Adrenal gland (tissue), 9 donors: ENCODE measurements at regions not wholly inside any gene's neighbourhood (a gene's known extent, or its start where the extent isn't known, plus 50 kb on each side); places are given as distances from the start of the nearest gene placed in this dataset.
"Not testable (repeated sequence)": the region's sequence is repeated elsewhere in the genome, so short reads cannot be mapped to it uniquely, and the experiment has no call there.

Experiments used
- DNase-seq, 7 donors: peaks; one replicate each; pipeline ENCODE4 v3.0.0-alpha.2; 2019 to 2020
- H3K27ac ChIP-seq, 5 donors: fragments of 200-600 bp; sonication (generic) in 4 of 5; 1 replicate in 3 of 5; 2 replicates in 2 of 5; pipeline versions ENCODE4 v1.5.1 to v1.8.0; 2016 to 2020; ENCODE audit warnings: mild to moderate bottlenecking in 1 of 5
- H3K27me3 ChIP-seq: fragments of 200-600 bp; 2 replicates; pipeline ENCODE4 v1.8.0; 2021
- H3K36me3 ChIP-seq, 2 donors: fragments of 200-600 bp; replicated peaks in 1 of 2; 1 replicate in 1 of 2; 2 replicates in 1 of 2; pipeline versions ENCODE4 v1.5.1 to v1.8.0; 2018 to 2022
- H3K4me1 ChIP-seq, 2 donors: fragments of 200-600 bp; replicated peaks in 1 of 2; 1 replicate in 1 of 2; 2 replicates in 1 of 2; pipeline versions ENCODE4 v1.5.1 to v1.8.0; 2018 to 2021
- H3K4me3 ChIP-seq, 4 donors: fragments of 200-600 bp; sonication (generic) in 3 of 4; one replicate each; pipeline ENCODE4 v1.5.1; 2016 to 2018
- H3K9me3 ChIP-seq, 3 donors: fragments of 200-600 bp; sonication (generic) in 1 of 3; replicated peaks in 1 of 3; 1 replicate in 2 of 3; 2 replicates in 1 of 3; pipeline versions ENCODE4 v1.5.1 to v1.8.0; 2016 to 2021
- CTCF ChIP-seq, 6 experiments: fragments of 450-650 bp in 4 of 6; fragments of 200-600 bp in 2 of 6; sonication (generic) in 1 of 6; IDR thresholded peaks; 1 replicate in 5 of 6; 2 replicates in 1 of 6; pipeline versions ENCODE4 v1.5.1 to v1.8.0; 2016 to 2021; ENCODE audit warnings: antibody characterized with exemption in 6 of 6, mild to moderate bottlenecking in 2 of 6, moderate library complexity in 1 of 6
- POLR2A ChIP-seq, 2 donors: fragments of 450-650 bp; IDR thresholded peaks; one replicate each; pipeline ENCODE4 v1.6.1; 2017; ENCODE audit warnings: antibody characterized with exemption in 2 of 2, mild to moderate bottlenecking in 2 of 2, moderate library complexity in 1 of 2
- WGBS, 4 donors: extraction: QIAGEN DNeasy Blood & Tissue Kit in 2 of 4; methylation state at CpG; one replicate each; pipeline versions ENCODE4 v1.1.5 to v1.1.7; 2013 to 2017; 5-methylcytosine and 5-hydroxymethylcytosine counted together
- intact Hi-C, 2 donors: fragments of 100-400 bp; cut with DNase I; formaldehyde crosslinking; loops; one replicate each; pipeline versions ENCODE4 v1.14.1 to v1.15.0; 2022 to 2023
- donor health status: healthy with polysubstance abuse.
- donor health status: Bipolar disorder and iron deficiency.
- donor health status: DM: yes; HTN: yes; CAD: no.
- donor health status: DM: no; HTN: no; CAD: no.
- donor health status: DM: no; HTN: no; CAD: no.

- H3K9me3 ChIP-seq: no peaks in the 10 kb centered on the region
- DNase-seq: no peak
- H3K4me1 ChIP-seq: no peaks in the 10 kb centered on the region
- TF ChIP-seq POLR2A (IDR thresholded peaks at IDR 0.05): no peak
- TF ChIP-seq CTCF (IDR thresholded peaks at IDR 0.05): no peak
- H3K36me3 ChIP-seq: no peaks in the 10 kb centered on the region
- H3K27me3 ChIP-seq: no peaks in the 10 kb centered on the region
- H3K4me3 ChIP-seq: no peak overlapping the region
- H3K27ac ChIP-seq: no peak overlapping the region
- intact Hi-C loops: no loop called here
- WGBS, 4 donors: 63 to 85% (median 68%) methylated on average over 7 to 15 of the region's 15 CpGs
Observed at GRCh38 chr7:152574892-152575548, 100.9 kb downstream of the XRCC2 start.

- 73 to 86% (median 82%) methylated on average over 6 of the region's 6 CpGs for WGBS, 4 donors
- intact Hi-C loops, H3K36me3 ChIP-seq, DNase-seq, H3K27me3 ChIP-seq, H3K4me1 ChIP-seq, H3K27ac ChIP-seq, H3K4me3 ChIP-seq, H3K9me3 ChIP-seq: not testable (repeated sequence)
Observed at GRCh38 chr7:152573186-152573585, 102.8 kb downstream of the XRCC2 start.

- WGBS, 4 donors: 81 to 91% (median 89%) methylated on average over 5 of the region's 5 CpGs
- no peaks in the 10 kb centered on the region for H3K9me3 ChIP-seq
- no peaks in the 10 kb centered on the region for H3K36me3 ChIP-seq
- H3K4me3 ChIP-seq: no peak overlapping the region
- intact Hi-C loops: no loop called here
- no peak overlapping the region for H3K27ac ChIP-seq
- H3K4me1 ChIP-seq: no peaks in the 10 kb centered on the region
- H3K27me3 ChIP-seq: no peaks in the 10 kb centered on the region
- no peak for DNase-seq
- no peak for TF ChIP-seq POLR2A (IDR thresholded peaks at IDR 0.05)
- no peak for TF ChIP-seq CTCF (IDR thresholded peaks at IDR 0.05)
Observed at GRCh38 chr7:152572101-152572500, 103.8 kb downstream of the XRCC2 start.

- Histone ChIP-seq H3K27me3 (no peaks in the 10 kb centered on the region), H3K27ac (no peak overlapping the region), H3K9me3 (no peaks in the 10 kb centered on the region), H3K4me1 (no peaks in the 10 kb centered on the region), H3K36me3 (no peaks in the 10 kb centered on the region), H3K4me3 (no peak overlapping the region)
- intact Hi-C loops: no loop called here
- TF ChIP-seq CTCF (IDR thresholded peaks at IDR 0.05) (no peak), POLR2A (IDR thresholded peaks at IDR 0.05) (no peak)
- no peak for DNase-seq
- WGBS, 4 donors: 59 to 80% (median 77%) methylated on average over 5 to 6 of the region's 6 CpGs
Observed at GRCh38 chr7:152571068-152571467, 104.9 kb downstream of the XRCC2 start.

GRCh38 chr7:152568972-152569371, 107.0 kb downstream of the XRCC2 start:
- Histone ChIP-seq H3K4me3 (no peak overlapping the region), H3K27ac (no peak overlapping the region), H3K36me3 (no peaks in the 10 kb centered on the region), H3K27me3 (no peaks in the 10 kb centered on the region), H3K4me1 (no peaks in the 10 kb centered on the region), H3K9me3 (no peaks in the 10 kb centered on the region)
- WGBS, 4 donors: 83 to 89% (median 84%) methylated on average over 6 of the region's 6 CpGs
- TF ChIP-seq CTCF (IDR thresholded peaks at IDR 0.05): no peak
- no peak for TF ChIP-seq POLR2A (IDR thresholded peaks at IDR 0.05)
- intact Hi-C loops: no loop called here
- no peak for DNase-seq
